ENCODE measurements at regions not wholly inside any gene's neighbourhood (a gene's known extent, or its start where the extent isn't known, plus 50 kb on each side); places are given as distances from the start of the nearest gene placed in this dataset.

DNA sequence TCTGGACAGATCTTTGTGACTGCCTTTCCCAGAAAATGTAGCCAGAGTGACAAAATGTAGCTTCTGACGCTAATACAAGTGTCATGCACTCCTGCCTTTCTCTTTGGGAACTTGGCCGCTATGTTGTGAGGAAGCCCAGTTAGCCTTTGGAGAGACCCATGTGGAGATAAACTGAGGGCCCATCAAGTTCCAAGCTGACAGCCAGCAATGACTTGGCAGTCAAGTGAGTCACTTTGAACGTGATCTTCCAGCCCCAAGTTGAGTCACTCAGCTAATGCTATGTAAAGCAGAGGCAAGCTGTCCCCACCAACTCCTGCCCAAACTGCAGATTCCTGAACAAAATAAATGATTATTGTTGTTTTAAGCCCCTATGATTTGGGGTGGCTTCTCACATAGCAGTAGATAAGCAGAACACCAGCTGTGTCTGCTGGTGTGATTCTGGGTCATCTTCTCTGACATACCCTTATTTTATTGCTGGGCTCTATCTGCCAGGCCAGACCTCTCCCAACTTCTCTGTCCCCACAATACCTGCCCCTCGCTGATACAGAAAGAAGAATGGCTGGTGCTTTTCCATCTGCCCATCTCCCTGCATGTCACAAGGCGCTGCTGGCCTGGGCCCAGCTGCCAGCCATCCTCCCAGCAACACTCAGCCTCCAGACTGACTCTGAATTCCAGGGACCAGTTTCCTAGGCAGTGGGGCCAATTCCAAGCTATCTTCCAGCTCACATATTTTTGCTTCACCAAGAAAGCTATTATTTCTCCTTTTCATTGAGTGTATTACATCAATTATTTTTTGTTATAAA is 274.8 kb downstream of the LRFN2 start:
- DNase-seq, result no peak

- peak; percentile 53 for DNase-seq
Measured at GRCh38 chr6:40308533-40309306, 278.4 kb downstream of the LRFN2 start.

DNA sequence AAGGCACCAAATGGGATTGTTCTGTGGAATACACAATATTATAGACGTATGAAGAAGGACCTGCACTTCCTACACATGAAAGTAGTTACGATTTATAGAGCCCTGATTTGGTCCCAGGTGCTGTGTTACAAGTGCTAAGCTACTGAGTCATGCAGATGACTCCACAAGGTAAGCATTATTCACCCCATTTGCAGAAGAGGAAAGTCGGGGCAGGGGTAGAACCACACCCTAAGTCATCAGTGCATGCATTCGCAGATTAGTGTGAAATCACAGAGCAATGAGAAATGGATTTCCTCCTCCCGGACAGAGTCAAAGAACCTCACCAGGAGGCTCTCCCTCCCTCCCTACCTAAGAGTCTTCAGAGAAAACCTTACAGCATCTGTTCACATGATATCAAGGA is 279.5 kb downstream of the LRFN2 start:
- no peak for DNase-seq

DNA sequence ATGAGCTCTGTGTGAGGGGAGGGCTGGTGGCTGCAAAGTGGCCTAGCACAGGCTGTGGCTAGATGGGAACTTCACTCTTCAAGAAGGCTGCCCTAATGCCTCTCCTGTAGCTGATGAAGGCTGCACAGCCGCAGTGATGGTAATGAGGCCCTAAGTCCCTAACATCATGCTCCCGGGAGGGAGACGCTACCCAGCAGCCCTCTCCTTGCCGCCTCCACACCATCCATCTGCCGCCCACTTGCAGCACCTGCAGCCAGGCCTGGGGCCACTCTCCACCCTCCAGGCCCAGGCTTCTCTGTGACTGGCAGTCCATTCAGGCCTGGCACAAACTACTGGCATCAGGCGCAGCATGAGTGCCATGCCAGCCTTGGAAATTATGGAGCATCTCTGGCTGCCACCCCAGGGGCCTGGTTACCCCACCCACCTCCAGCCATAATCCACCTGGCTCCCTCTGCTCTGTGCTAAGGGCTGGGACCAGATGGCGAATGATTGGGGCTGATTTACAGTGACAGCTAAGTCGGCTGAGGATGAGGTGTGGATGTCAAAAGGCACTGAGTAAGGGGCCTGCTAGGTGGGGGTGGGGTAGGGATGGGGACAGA is 284.2 kb downstream of the LRFN2 start:
- DNase-seq, result no peak

- DNase-seq, result no peak
Measured at GRCh38 chr6:40299681-40300080, 287.5 kb downstream of the LRFN2 start.

DNA sequence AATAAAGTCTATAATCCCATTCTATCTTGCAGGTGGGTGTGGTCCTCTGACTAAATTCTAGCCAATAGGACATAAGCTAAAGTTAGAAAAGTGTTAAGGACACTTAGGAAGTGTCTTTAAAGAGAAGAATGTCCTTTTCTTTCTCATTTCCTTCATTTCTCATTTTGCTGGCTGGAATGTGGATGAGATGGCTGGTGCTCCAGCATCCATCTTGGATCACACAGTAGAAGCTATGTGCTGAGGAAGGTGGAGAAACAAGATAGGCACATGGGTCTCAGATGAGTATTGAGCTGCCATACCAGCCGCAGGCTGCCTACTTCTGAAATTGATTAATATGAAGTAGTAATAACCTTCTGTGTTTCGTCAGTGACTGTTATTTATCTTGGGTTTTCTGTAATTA is 289.0 kb downstream of the LRFN2 start:
- no peak for DNase-seq

DNA sequence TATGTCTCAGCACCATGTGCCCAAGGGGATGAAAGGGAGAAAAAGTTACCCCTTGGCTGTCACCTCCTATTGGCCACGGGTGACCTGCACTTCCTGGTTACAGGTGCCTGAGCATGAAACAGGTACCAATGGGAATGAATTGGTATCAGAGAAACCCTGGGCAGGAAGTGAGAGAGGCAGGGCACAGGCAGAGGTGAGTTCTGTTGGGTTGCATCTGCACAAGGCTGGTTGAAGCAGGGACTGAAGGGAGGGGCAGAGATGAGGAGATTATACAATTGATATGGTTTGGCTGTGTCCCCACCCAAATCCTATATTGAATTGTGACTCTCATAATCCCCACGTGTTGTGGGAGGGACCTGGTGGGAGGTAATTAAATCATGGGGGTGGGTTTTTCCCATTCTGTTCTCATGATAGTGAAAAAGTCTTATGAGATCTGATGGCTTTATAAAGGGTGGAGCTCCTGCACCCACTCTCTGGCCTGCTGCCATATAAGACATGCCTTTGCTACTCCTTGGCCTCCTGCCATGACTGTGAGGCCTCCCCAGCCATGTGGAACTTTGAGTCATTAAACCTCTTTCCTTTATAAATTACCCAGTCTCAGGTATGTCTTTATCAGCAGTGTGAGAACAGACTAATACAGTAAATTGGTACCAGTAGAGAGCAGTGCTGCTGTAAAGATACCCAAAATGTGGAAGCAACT is 291.8 kb downstream of the LRFN2 start:
- DNase-seq, result no peak

- DNase-seq, result no peak
Measured at GRCh38 chr6:40293460-40294185, 293.5 kb downstream of the LRFN2 start.

DNA sequence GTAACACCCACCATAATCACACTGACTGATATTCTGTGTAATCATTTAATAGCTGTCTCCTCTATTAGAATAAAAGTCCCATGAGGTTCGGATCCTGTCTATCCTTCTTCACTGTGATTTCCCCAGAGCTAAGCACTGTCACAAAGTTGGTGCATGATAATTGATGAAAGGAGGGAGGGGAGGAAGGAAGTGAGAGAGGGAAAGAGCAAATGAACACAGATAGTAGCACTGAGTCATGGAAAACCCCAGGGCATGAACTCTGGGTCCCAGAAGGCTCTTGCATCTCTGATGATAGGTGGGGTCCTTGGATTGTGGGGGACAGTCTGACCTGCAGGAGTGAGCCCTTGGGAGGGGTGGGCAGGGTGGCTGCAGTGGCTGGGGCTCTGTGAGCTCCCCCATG is 294.1 kb downstream of the LRFN2 start:
- no peak for DNase-seq

- DNase-seq, result no peak
Measured at GRCh38 chr6:40290816-40291215, 296.3 kb downstream of the LRFN2 start.

DNA sequence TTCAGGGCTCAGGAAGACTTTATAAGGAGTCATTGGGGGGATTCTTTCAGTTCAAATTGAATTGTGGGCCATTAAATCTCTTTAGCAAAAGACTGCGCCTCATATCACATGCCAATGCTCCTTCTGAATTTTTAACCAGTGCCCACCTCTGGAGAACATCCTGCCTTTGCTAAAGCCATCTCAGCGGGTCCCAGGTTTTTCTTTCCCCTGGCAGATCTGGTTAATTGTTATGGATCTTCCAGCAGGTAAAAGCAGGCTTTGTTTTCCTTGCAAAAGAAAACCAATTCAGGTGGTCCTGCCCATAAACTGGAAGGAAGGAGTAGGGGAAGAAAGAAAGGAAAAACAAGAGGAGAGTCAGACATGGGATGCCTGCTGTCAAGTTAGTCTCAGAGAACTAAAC is 298.2 kb downstream of the LRFN2 start:
- DNase-seq, result no peak

GRCh38 chr6:40287296-40287850 is 299.8 kb downstream of the LRFN2 start:
- no peak for DNase-seq

GRCh38 chr6:40286721-40287120 is 300.4 kb downstream of the LRFN2 start:
- DNase-seq, result no peak

- DNase-seq, result no peak
Measured at GRCh38 chr6:40285996-40286395, 301.2 kb downstream of the LRFN2 start.

DNA sequence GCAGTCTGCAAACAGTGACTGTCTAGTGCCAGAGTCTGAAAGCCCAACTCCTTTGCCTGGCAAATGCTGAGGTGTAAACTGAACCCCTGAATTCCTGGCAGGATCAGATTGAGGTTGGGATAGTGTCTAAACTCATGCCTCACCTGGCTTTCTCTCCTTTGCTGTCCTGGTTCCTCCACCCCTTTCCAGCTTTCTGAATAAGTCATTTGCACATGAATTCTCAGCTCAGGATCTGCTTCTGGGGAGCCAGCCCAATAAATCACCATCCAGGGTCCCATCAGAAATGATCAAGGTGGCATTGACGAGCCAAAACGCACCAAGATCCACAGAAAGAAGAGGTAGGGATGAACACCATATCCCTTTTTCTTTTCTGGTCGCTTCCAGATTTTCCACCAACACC is 301.6 kb downstream of the LRFN2 start:
- no peak for DNase-seq

GRCh38 chr6:40282986-40283385 is 304.2 kb downstream of the LRFN2 start:
- DNase-seq, result no peak

- DNase-seq, result no peak
Measured at GRCh38 chr6:40281402-40281801, 305.8 kb downstream of the LRFN2 start.

DNA sequence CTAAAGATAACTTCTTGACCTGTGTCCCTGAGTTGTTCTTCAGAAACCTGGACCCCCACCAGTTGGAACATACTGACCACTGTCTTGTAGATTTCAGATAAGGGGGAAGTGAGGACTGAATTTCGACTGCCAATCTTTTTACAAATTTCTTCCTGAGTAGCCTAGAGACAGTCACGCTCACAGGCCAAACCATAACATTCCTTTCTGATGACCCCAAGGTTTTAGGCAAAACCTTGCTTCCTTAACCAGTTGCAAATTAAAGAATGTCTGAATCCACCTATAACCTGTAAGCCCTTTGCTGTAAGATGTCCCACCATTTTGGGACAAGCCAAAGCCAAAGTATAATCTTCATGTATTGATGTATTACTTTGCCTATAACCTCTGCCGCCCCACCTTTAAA is 306.9 kb downstream of the LRFN2 start:
- DNase-seq, result no peak

- DNase-seq, result no peak
Measured at GRCh38 chr6:40276141-40276540, 311.0 kb downstream of the LRFN2 start.

DNA sequence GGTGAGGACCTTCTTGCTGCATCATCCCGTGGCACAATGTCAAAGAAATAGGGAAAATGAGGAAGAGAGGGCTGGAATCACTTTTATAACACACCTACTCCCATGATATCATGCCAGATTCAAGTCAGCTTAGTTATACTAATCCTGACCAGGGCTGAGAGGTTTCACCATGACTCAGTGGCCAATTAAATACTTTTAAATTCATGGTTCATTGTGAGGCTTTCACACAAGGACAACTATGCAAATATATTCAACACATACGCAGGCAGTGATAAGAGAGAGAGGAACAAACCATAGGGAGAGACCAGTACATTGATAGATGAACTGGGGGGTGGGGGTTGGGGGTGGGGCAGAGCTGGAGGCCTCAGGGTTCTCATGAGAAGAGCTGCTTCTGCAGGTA is 313.1 kb downstream of the LRFN2 start:
- no peak for DNase-seq

DNA sequence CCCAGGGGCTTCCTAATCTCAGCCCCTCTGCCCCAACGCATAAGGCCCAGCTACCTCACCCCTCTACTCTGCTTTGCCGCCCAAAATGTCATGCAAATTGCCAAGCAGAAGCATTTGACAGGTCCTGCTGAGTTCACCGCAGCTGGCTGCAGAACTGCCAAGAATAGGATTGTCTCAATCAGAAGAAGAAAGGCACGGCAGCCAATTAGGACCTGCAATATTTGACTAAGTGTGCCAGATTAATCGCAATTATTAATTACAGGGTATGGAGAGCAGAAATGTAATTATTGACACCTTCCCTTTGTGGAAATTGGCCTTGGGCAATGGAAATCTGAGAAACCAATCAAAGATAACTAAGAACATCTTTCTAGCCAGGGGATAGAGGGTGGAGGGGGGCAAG is 318.6 kb downstream of the LRFN2 start:
- no peak for DNase-seq

DNA sequence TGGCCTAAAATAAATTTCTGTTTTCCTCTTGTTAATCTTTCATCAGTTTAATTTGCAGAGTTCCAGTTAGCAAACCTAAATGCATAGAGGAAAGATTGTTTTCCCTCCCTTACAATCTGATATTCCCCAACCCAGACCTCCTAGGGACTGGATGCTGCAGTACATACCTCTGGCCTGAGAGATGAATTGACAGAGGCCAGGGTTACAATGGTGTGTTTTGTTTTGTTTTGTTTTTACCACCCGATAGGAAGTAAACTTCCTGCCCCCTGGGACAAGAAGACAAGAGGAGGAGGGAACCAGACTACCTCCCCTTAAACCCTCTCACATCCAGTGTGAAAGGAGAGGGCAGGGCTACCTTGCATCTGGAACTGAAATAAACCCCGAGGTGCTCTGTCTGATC is 319.0 kb downstream of the LRFN2 start:
- DNase-seq, result no peak
